WTC11 (cell line): ENCODE measurements at regions not wholly inside any gene's neighbourhood (a gene's known extent, or its start where the extent isn't known, plus 50 kb on each side); places are given as distances from the start of the nearest gene placed in this dataset.

Experiments
- ATF3 ChIP-seq: sonication (generic); formaldehyde crosslinking; conservative IDR thresholded peaks from 2 replicates; pipeline ENCODE4 v1.8.1; 2022; ENCODE audit warnings: mild to moderate bottlenecking, missing genetic modification reagents
- CTCF ChIP-seq: fragments of 200-600 bp; IDR thresholded peaks from 2 replicates; pipeline ENCODE4 v1.8.0; 2022; ENCODE audit warnings: antibody characterized with exemption
- E2F4 ChIP-seq: sonication (generic); formaldehyde crosslinking; IDR thresholded peaks from 2 replicates; pipeline ENCODE4 v1.8.1; 2022; ENCODE audit warnings: low read depth, mild to moderate bottlenecking, moderate library complexity, missing genetic modification reagents, borderline replicate concordance
- ELF4 ChIP-seq: sonication (generic); formaldehyde crosslinking; IDR thresholded peaks from 2 replicates; pipeline ENCODE4 v1.8.1; 2022; ENCODE audit warnings: low read depth, mild to moderate bottlenecking, moderate library complexity, missing genetic modification reagents
- ERG ChIP-seq: fragments of 250-450 bp; sonication (Bioruptor Pico); IDR thresholded peaks from 2 replicates; pipeline ENCODE4 v1.8.0; 2021; ENCODE audit warnings: mild to moderate bottlenecking
- IRF2 ChIP-seq: sonication (generic); formaldehyde crosslinking; IDR thresholded peaks from 2 replicates; pipeline ENCODE4 v1.8.0; 2022; ENCODE audit warnings: low read depth, missing genetic modification reagents, borderline replicate concordance
- JUN ChIP-seq: sonication (generic); formaldehyde crosslinking; IDR thresholded peaks from 2 replicates; pipeline ENCODE4 v1.8.0; 2023; ENCODE audit warnings: mild to moderate bottlenecking, missing genetic modification reagents
- MAX ChIP-seq: sonication (generic); formaldehyde crosslinking; IDR thresholded peaks from 2 replicates; pipeline ENCODE4 v1.8.0; 2022; ENCODE audit warnings: mild to moderate bottlenecking, missing genetic modification reagents
- USF1 ChIP-seq: sonication (generic); formaldehyde crosslinking; IDR thresholded peaks from 2 replicates; pipeline ENCODE4 v1.8.0; 2022; ENCODE audit warnings: mild to moderate bottlenecking, missing genetic modification reagents
- ZNF263 ChIP-seq: sonication (generic); formaldehyde crosslinking; IDR thresholded peaks from 2 replicates; pipeline ENCODE4 v1.8.1; 2022; ENCODE audit warnings: low read depth, mild to moderate bottlenecking, moderate library complexity, missing genetic modification reagents
- ZNF512 ChIP-seq: sonication (generic); formaldehyde crosslinking; IDR thresholded peaks from 2 replicates; pipeline ENCODE4 v1.8.1; 2022; ENCODE audit warnings: missing genetic modification reagents, borderline replicate concordance

GRCh38 chr13:44135566-44135965, 238.1 kb upstream of the SERP2 start:
- TF ChIP-seq ZNF512 = no peak
- no peak for TF ChIP-seq CTCF
- TF ChIP-seq ERG = no peak
- no peak for TF ChIP-seq ELF4
- TF ChIP-seq ATF3 (CRISPR knock-in tag) = no peak
- no peak for TF ChIP-seq USF1 (CRISPR knock-in tag)
- TF ChIP-seq E2F4 (CRISPR knock-in tag) = no peak
- TF ChIP-seq MAX (CRISPR knock-in tag) = no peak
- no peak for TF ChIP-seq ZNF263
- no peak for TF ChIP-seq JUN (CRISPR knock-in tag)
- no peak for TF ChIP-seq IRF2 (CRISPR knock-in tag)
